Astrocyte (in vitro differentiated cells and primary cell): ENCODE measurements at regions not wholly inside any gene's neighbourhood (a gene's known extent, or its start where the extent isn't known, plus 50 kb on each side); places are given as distances from the start of the nearest gene placed in this dataset.

ENCODE experiments used
- EZH2 ChIP-seq: IDR thresholded peaks from 2 replicates; pipeline ENCODE4 v1.6.1; 2012; ENCODE audit warnings: mild to moderate bottlenecking, low read length, inconsistent platforms; ENCODE audit not compliant: insufficient read depth
- TF ChIP-seq, protein P1 (sequence below): IDR thresholded peaks from 2 replicates; pipeline ENCODE4 v1.5.1; 2011; ENCODE audit warnings: low read depth, mild to moderate bottlenecking, inconsistent platforms, low read length, moderate library complexity; ENCODE audit not compliant: insufficient read depth

DNA sequence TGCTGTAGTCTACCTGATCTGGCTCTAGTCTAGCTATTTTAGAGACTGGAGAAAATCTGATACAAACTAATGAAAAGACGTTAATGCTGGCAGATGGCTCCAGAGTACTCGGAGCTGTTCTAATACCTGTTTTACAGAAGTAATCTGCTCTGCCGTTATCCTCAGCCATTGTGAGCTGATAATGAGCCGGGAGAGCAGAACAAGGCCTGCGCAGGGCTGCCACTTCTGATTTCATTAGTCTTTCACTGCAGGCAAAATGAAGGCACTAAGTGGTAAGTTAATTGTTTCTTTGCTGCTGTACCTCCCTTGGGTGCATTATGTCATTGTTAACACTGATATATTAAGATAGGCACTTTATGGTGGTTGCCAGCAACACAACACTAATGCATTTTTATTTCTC is 456.4 kb upstream of the PFKP start:
- TF ChIP-seq, protein P1, sequence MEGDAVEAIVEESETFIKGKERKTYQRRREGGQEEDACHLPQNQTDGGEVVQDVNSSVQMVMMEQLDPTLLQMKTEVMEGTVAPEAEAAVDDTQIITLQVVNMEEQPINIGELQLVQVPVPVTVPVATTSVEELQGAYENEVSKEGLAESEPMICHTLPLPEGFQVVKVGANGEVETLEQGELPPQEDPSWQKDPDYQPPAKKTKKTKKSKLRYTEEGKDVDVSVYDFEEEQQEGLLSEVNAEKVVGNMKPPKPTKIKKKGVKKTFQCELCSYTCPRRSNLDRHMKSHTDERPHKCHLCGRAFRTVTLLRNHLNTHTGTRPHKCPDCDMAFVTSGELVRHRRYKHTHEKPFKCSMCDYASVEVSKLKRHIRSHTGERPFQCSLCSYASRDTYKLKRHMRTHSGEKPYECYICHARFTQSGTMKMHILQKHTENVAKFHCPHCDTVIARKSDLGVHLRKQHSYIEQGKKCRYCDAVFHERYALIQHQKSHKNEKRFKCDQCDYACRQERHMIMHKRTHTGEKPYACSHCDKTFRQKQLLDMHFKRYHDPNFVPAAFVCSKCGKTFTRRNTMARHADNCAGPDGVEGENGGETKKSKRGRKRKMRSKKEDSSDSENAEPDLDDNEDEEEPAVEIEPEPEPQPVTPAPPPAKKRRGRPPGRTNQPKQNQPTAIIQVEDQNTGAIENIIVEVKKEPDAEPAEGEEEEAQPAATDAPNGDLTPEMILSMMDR = no peak
- no peak for TF ChIP-seq EZH2
